ENCODE measurements at regions not wholly inside any gene's neighbourhood (a gene's known extent, or its start where the extent isn't known, plus 50 kb on each side); places are given as distances from the start of the nearest gene placed in this dataset.

DNA sequence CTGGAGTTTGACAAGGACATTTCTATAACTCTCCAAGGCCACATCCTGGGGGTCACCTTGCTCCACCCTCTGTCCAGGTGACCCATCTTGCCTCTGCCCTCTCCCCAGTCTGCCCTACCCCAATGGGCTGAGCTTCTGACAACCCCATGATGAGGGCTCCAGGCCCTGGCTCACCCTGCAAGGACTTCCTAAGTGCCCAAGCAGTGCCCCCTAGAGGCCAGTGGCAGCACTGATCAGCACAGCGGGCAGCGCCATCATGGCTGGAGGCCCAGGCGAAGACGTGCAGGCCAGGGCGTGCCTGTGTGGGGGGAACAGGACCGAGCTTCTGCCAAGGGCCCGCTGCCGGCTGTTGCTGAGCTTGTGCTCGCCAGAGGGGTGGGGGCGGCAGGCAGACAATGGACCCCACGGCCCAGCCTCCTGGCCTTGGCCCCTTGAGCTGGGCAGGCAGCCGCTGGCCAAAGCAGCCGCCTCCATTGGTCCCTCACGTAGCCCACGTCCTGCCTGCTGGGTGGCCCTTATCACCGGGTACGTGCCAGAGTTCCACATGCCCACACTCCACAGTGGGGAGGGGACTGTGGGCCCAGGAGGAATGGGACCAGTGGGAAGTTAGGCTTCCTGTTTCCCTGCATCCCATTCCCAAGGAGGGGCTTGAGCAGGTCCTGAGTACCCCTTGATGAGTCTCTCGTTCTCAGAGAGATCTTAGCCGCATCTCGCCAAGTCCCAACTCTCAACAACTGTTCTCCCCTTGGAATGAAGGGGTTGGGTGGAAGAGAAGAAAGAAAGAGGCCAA, 64.3 kb downstream of the MRPL14 start:
- DNase-seq, result peak; percentile 40 to 59 (median 42)
- Histone ChIP-seq H3K4me3 (no peak overlapping the region), H3K9me3 (ENCODE audit: control insufficient read depth in 4 of 4, insufficient read depth in 3 of 4, low read length in 3 of 4) (no peaks in the 10 kb centered on the region), H3K27me3 (ENCODE audit: control insufficient read depth in 3 of 3, insufficient read depth in 3 of 3, low read length in 2 of 3) (no peaks in the 10 kb centered on the region), H3K4me1 (ENCODE audit: control insufficient read depth in 5 of 5, insufficient read depth in 5 of 5, low read length in 5 of 5) (peaks cover 6 to 34% (median 10%) of the 10 kb centered on the region in 5 donors), H3K9ac (ENCODE audit: insufficient read depth in 1 of 2, low read length in 2 of 2) (no peak overlapping the region), H3K36me3 (ENCODE audit: control insufficient read depth in 4 of 4, insufficient read depth in 4 of 4, low read length in 4 of 4) (no peaks in the 10 kb centered on the region), H3K27ac (ENCODE audit: low read depth in 1 of 2, low read length in 1 of 2) (no peak overlapping the region)
- no peak for TF ChIP-seq CTCF (IDR thresholded peaks at IDR 0.05; ENCODE audit: control extremely low read depth, extremely low read depth)
- 90 to 94% methylated on average over 20 of the region's 20 CpGs for WGBS, 2 donors
- ATAC-seq (ENCODE audit: insufficient read depth, low FRiP score), result no peak

DNA sequence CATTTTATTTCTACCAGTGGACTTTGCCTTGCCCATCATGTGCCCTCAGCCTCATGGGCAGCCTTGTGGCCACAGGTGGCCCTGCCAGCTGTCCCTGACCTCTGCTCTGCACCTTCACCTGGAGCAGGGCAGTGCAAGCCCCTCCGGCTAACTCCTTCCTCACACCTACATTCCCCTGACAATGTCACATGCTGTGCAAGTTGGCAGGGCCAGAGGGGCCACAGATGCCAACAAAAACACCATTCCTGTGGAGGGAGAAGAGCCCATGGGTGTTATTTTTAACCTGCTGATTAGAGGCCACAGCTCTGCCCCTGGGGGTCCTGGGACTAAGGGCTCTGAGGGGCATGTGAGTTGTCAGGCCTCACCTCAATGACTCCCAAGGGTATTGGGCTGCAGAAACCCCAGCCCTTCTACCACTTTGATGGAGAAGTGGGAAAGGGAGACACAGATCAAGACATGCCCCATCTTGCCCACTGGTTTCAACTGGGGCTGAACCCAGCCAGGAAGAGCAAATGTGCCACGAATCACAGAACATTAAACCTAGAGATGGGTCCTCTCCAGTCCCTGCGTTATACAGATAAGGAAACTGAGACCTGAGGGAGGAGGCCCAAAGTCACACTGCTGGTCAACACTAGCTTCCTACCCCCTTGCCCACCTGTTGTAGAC, 65.0 kb downstream of the MRPL14 start:
- Histone ChIP-seq H3K4me3 (no peak overlapping the region), H3K27me3 (ENCODE audit: control insufficient read depth in 3 of 3, insufficient read depth in 3 of 3, low read length in 2 of 3) (no peaks in the 10 kb centered on the region), H3K27ac (ENCODE audit: low read depth in 1 of 2, low read length in 1 of 2) (no peak overlapping the region), H3K4me1 (ENCODE audit: control insufficient read depth in 5 of 5, insufficient read depth in 5 of 5, low read length in 5 of 5) (peaks cover 6 to 34% (median 10%) of the 10 kb centered on the region in 5 donors), H3K9ac (ENCODE audit: insufficient read depth in 1 of 2, low read length in 2 of 2) (no peak overlapping the region), H3K9me3 (ENCODE audit: control insufficient read depth in 4 of 4, insufficient read depth in 3 of 4, low read length in 3 of 4) (no peaks in the 10 kb centered on the region), H3K36me3 (ENCODE audit: control insufficient read depth in 4 of 4, insufficient read depth in 4 of 4, low read length in 4 of 4) (no peaks in the 10 kb centered on the region)
- 89 to 94% methylated on average over 3 of the region's 3 CpGs for WGBS, 2 donors
- no peak for TF ChIP-seq CTCF (IDR thresholded peaks at IDR 0.05; ENCODE audit: control extremely low read depth, extremely low read depth)
- ATAC-seq (ENCODE audit: insufficient read depth, low FRiP score) (no peak), DNase-seq (no peak)

DNA sequence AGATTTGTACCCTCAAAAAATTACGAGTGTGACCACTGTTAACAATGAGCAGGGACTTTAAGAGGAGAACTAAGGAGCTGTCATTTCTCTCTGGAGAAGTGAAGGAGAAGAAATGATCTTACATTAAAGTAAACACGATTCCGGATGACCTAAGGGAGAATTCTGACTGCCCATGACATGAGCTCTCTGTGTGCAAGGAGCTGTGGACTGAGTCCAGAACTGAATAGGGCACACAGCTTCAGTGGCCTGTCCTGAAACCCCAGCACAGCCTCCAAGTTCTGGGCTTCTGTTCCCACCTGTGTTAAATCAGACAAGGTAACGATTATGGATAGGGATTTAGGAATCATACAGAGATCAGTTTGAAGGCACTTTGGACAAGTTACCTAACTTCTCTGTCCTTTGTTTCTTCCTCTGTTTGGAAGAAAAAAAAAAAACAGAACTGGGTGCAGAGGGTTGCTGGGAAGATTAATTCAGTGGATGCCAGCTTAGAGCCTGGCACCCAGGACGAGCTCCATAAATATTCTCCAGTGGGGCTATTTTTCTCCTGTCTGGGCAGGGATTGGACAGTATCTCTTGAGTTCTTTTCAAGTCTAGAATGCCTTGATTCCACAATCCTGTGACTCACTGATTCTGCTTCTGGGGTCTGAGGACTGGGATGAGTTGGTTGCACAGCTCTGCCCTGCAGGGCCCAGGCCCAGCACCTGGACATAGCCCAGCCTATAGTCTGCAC, 65.7 kb downstream of the MRPL14 start:
- no peak overlapping the region for H3K9ac ChIP-seq (ENCODE audit: insufficient read depth in 1 of 2, low read length in 2 of 2)
- H3K36me3 ChIP-seq (ENCODE audit: control insufficient read depth in 4 of 4, insufficient read depth in 4 of 4, low read length in 4 of 4), result no peaks in the 10 kb centered on the region
- no peaks in the 10 kb centered on the region for H3K9me3 ChIP-seq (ENCODE audit: control insufficient read depth in 4 of 4, insufficient read depth in 3 of 4, low read length in 3 of 4)
- H3K4me3 ChIP-seq, result no peak overlapping the region
- 76 to 83% methylated on average over 5 of the region's 5 CpGs for WGBS, 2 donors
- H3K4me1 ChIP-seq (ENCODE audit: control insufficient read depth in 5 of 5, insufficient read depth in 5 of 5, low read length in 5 of 5), result peaks cover 8 to 39% (median 10%) of the 10 kb centered on the region in 5 donors
- peak in 1 of 3 donors; percentile 50 for DNase-seq
- no peak for ATAC-seq (ENCODE audit: insufficient read depth, low FRiP score)
- no peak overlapping the region for H3K27ac ChIP-seq (ENCODE audit: low read depth in 1 of 2, low read length in 1 of 2)
- no peaks in the 10 kb centered on the region for H3K27me3 ChIP-seq (ENCODE audit: control insufficient read depth in 3 of 3, insufficient read depth in 3 of 3, low read length in 2 of 3)
- no peak for TF ChIP-seq CTCF (IDR thresholded peaks at IDR 0.05; ENCODE audit: control extremely low read depth, extremely low read depth)

Data from lung (tissue), 11 donors.